Thyroid gland (tissue), 4 donors: ENCODE measurements at regions not wholly inside any gene's neighbourhood (a gene's known extent, or its start where the extent isn't known, plus 50 kb on each side); places are given as distances from the start of the nearest gene placed in this dataset.

Experiments
- POLR2A ChIP-seq, 2 donors: fragments of 450-650 bp; IDR thresholded peaks; one replicate each; pipeline ENCODE4 v1.6.1; 2017; ENCODE audit warnings: antibody characterized with exemption in 2 of 2, mild to moderate bottlenecking in 2 of 2, moderate library complexity in 1 of 2
- TF ChIP-seq, protein P1 (sequence below), 6 experiments: fragments of 200-600 bp in 3 of 6; fragments of 450-650 bp in 3 of 6; sonication (generic) in 3 of 6; IDR thresholded peaks; one replicate each; pipeline ENCODE4 v1.5.1; 2016 to 2019; ENCODE audit warnings: antibody characterized with exemption in 6 of 6, mild to moderate bottlenecking in 2 of 6, inconsistent platforms in 1 of 6, moderate library complexity in 1 of 6

DNA sequence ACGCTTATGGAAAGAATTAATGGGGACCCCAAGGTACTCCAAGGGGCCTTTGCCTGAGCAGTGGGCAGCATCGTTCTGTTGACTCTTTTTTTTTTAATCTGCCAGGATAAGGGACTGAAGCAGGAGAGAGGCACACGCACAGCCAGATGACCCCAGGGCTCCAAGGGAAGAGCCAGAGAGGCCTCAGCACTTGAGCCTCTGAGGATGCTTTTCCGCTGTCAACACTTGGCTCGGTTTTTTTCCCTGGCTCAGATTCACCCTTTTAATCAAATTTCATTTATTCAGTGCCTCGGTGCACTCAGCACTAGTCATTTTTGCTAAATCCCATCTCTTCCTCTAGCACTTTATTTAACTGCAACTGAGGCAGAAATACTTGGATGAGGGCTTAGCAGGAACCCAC lies 226.3 kb downstream of the FGF9 start:
- no peak for TF ChIP-seq POLR2A (IDR thresholded peaks at IDR 0.05)
- TF ChIP-seq, protein P1, sequence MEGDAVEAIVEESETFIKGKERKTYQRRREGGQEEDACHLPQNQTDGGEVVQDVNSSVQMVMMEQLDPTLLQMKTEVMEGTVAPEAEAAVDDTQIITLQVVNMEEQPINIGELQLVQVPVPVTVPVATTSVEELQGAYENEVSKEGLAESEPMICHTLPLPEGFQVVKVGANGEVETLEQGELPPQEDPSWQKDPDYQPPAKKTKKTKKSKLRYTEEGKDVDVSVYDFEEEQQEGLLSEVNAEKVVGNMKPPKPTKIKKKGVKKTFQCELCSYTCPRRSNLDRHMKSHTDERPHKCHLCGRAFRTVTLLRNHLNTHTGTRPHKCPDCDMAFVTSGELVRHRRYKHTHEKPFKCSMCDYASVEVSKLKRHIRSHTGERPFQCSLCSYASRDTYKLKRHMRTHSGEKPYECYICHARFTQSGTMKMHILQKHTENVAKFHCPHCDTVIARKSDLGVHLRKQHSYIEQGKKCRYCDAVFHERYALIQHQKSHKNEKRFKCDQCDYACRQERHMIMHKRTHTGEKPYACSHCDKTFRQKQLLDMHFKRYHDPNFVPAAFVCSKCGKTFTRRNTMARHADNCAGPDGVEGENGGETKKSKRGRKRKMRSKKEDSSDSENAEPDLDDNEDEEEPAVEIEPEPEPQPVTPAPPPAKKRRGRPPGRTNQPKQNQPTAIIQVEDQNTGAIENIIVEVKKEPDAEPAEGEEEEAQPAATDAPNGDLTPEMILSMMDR (IDR thresholded peaks at IDR 0.05), result no peak
